DND-41 (cell line): ENCODE measurements at regions not wholly inside any gene's neighbourhood (a gene's known extent, or its start where the extent isn't known, plus 50 kb on each side); places are given as distances from the start of the nearest gene placed in this dataset.

Experiments
- EZH2 ChIP-seq: IDR thresholded peaks from 3 replicates; pipeline ENCODE4 v1.6.1; 2012; ENCODE audit warnings: borderline replicate concordance, low read depth, mild to moderate bottlenecking, moderate library complexity, low read length, inconsistent platforms; ENCODE audit not compliant: severe bottlenecking
- TF ChIP-seq, protein P1 (sequence below): IDR thresholded peaks from 2 replicates; pipeline ENCODE4 v1.5.1; 2012; ENCODE audit warnings: borderline replicate concordance, low read length, moderate library complexity, mild to moderate bottlenecking; ENCODE audit not compliant: poor library complexity, severe bottlenecking; ENCODE audit errors: extremely low read depth

DNA sequence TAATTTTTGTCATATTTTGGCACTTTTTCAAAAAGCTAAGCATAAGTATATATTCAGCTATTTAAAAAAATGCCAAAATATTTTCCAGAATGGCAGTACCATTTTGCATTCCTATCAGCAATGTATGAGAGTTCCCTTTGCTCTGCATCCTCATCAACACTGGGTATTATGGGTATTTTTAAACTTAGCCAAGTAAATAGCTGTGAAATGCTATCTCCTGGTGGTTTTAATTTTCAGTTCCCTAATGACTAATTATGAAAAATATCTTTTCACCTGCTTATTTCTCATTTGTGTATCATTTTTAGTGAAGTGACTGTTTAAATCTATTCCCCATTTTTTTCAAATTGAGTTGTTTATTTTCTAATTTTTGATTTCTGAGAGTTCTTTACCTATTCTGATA is 199.7 kb upstream of the NECTIN3 start:
- TF ChIP-seq EZH2 = no peak
- TF ChIP-seq, protein P1, sequence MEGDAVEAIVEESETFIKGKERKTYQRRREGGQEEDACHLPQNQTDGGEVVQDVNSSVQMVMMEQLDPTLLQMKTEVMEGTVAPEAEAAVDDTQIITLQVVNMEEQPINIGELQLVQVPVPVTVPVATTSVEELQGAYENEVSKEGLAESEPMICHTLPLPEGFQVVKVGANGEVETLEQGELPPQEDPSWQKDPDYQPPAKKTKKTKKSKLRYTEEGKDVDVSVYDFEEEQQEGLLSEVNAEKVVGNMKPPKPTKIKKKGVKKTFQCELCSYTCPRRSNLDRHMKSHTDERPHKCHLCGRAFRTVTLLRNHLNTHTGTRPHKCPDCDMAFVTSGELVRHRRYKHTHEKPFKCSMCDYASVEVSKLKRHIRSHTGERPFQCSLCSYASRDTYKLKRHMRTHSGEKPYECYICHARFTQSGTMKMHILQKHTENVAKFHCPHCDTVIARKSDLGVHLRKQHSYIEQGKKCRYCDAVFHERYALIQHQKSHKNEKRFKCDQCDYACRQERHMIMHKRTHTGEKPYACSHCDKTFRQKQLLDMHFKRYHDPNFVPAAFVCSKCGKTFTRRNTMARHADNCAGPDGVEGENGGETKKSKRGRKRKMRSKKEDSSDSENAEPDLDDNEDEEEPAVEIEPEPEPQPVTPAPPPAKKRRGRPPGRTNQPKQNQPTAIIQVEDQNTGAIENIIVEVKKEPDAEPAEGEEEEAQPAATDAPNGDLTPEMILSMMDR = no peak
